Liver (tissue), 8 donors: ENCODE measurements at regions not wholly inside any gene's neighbourhood (a gene's known extent, or its start where the extent isn't known, plus 50 kb on each side); places are given as distances from the start of the nearest gene placed in this dataset.

Experiments used
- DNase-seq: peaks from one replicate; pipeline ENCODE4 v3.0.0-alpha.2; 2017; ENCODE audit warnings: low spot score
- H3K27ac ChIP-seq, 2 donors: one replicate each; pipeline ENCODE4 v1.7.0; 2013; ENCODE audit warnings: inconsistent platforms in 2 of 2, low read length in 2 of 2, control low read depth in 1 of 2, low read depth in 1 of 2, mild to moderate bottlenecking in 1 of 2
- H3K27me3 ChIP-seq, 4 donors: one replicate each; pipeline versions ENCODE4 v1.6.1 to v1.7.0; 2013; ENCODE audit warnings: low read length in 3 of 4, inconsistent platforms in 1 of 4, mild to moderate bottlenecking in 1 of 4, moderate library complexity in 1 of 4; ENCODE audit not compliant: control insufficient read depth in 4 of 4, insufficient read depth in 4 of 4
- H3K36me3 ChIP-seq, 4 donors: one replicate each; pipeline versions ENCODE4 v1.6.1 to v1.7.0; 2013; ENCODE audit warnings: low read length in 3 of 4, mild to moderate bottlenecking in 3 of 4, low read depth in 1 of 4, moderate library complexity in 1 of 4; ENCODE audit not compliant: control insufficient read depth in 4 of 4, insufficient read depth in 3 of 4
- H3K4me1 ChIP-seq, 4 donors: one replicate each; pipeline versions ENCODE4 v1.6.1 to v1.7.0; 2013; ENCODE audit warnings: low read length in 3 of 4, mild to moderate bottlenecking in 3 of 4, moderate library complexity in 1 of 4; ENCODE audit not compliant: control insufficient read depth in 4 of 4, insufficient read depth in 4 of 4
- H3K4me3 ChIP-seq, 3 donors: one replicate each; pipeline versions ENCODE4 v1.6.1 to v1.7.0; 2013; ENCODE audit warnings: low read length in 3 of 3, control low read depth in 1 of 3, low read depth in 1 of 3, mild to moderate bottlenecking in 1 of 3
- H3K9ac ChIP-seq, 2 donors: one replicate each; pipeline ENCODE4 v1.7.0; 2013; ENCODE audit warnings: low read length in 2 of 2, mild to moderate bottlenecking in 2 of 2, moderate library complexity in 2 of 2, control low read depth in 1 of 2, low read depth in 1 of 2
- H3K9me3 ChIP-seq, 4 donors: one replicate each; pipeline versions ENCODE4 v1.6.1 to v1.7.0; 2013; ENCODE audit warnings: low read length in 3 of 4; ENCODE audit not compliant: control insufficient read depth in 4 of 4
- ATF3 ChIP-seq: IDR thresholded peaks from 2 replicates; pipeline ENCODE4 v1.6.1; 2016; ENCODE audit warnings: antibody characterized with exemption
- CTCF ChIP-seq: fragments of 150-350 bp; IDR thresholded peaks from 2 replicates; pipeline ENCODE4 v1.5.1; 2017; ENCODE audit warnings: improper control_type of control experiment, low read depth, low read length; ENCODE audit not compliant: missing input control
- EGR1 ChIP-seq, 2 donors: IDR thresholded peaks; 2 replicates each; pipeline ENCODE4 v1.6.1; 2016 to 2018; ENCODE audit warnings: antibody characterized with exemption in 2 of 2, low read depth in 2 of 2
- FOXA1 ChIP-seq: IDR thresholded peaks from 2 replicates; pipeline ENCODE4 v1.6.1; 2016; ENCODE audit warnings: antibody characterized with exemption
- FOXA2 ChIP-seq: IDR thresholded peaks from 2 replicates; pipeline ENCODE4 v1.6.1; 2016; ENCODE audit warnings: antibody characterized with exemption
- GABPA ChIP-seq, 2 donors: IDR thresholded peaks in 1 of 2; conservative IDR thresholded peaks in 1 of 2; 2 replicates each; pipeline ENCODE4 v1.6.1; 2016; ENCODE audit warnings: antibody characterized with exemption in 2 of 2, mild to moderate bottlenecking in 1 of 2, moderate library complexity in 1 of 2
- HNF4A ChIP-seq, 2 donors: conservative IDR thresholded peaks; 2 replicates each; pipeline ENCODE4 v1.6.1; 2016; ENCODE audit warnings: antibody characterized with exemption in 2 of 2, mild to moderate bottlenecking in 2 of 2
- HNF4G ChIP-seq: IDR thresholded peaks from 2 replicates; pipeline ENCODE4 v1.6.1; 2016; ENCODE audit warnings: antibody characterized with exemption
- JUND ChIP-seq, 2 donors: IDR thresholded peaks; 2 replicates each; pipeline ENCODE4 v1.6.1; 2016; ENCODE audit warnings: antibody characterized with exemption in 2 of 2
- MAX ChIP-seq: IDR thresholded peaks from 2 replicates; pipeline ENCODE4 v1.6.1; 2016; ENCODE audit warnings: antibody characterized with exemption
- NR2F2 ChIP-seq: IDR thresholded peaks from 2 replicates; pipeline ENCODE4 v1.6.1; 2016; ENCODE audit warnings: antibody characterized with exemption
- RAD21 ChIP-seq, 2 donors: IDR thresholded peaks; 2 replicates each; pipeline ENCODE4 v1.6.1; 2016; ENCODE audit warnings: antibody characterized with exemption in 2 of 2, mild to moderate bottlenecking in 2 of 2
- REST ChIP-seq: IDR thresholded peaks from 2 replicates; pipeline ENCODE4 v1.6.1; 2016; ENCODE audit warnings: antibody characterized with exemption, mild to moderate bottlenecking
- RXRA ChIP-seq, 2 donors: IDR thresholded peaks; 2 replicates each; pipeline ENCODE4 v1.6.1; 2017 to 2018; ENCODE audit warnings: antibody characterized with exemption in 2 of 2, mild to moderate bottlenecking in 1 of 2
- SP1 ChIP-seq: IDR thresholded peaks from 2 replicates; pipeline ENCODE4 v1.6.1; 2018; ENCODE audit warnings: antibody characterized with exemption, mild to moderate bottlenecking
- TAF1 ChIP-seq: conservative IDR thresholded peaks from 2 replicates; pipeline ENCODE4 v1.6.1; 2016; ENCODE audit warnings: antibody characterized with exemption, mild to moderate bottlenecking
- YY1 ChIP-seq: IDR thresholded peaks from 2 replicates; pipeline ENCODE4 v1.6.1; 2016; ENCODE audit warnings: antibody characterized with exemption, mild to moderate bottlenecking
- ZBTB33 ChIP-seq: IDR thresholded peaks from 2 replicates; pipeline ENCODE4 v1.6.1; 2016; ENCODE audit warnings: antibody characterized with exemption
- WGBS: extraction: QIAGEN DNeasy Blood & Tissue Kit; methylation state at CpG from one replicate; pipeline ENCODE4 v1.1.7; 2013; 5-methylcytosine and 5-hydroxymethylcytosine counted together
- donor health status: healthy.
- donor health status: healthy.
- donor health status: healthy.
- donor health status: healthy.
- donor health status: healthy.

- 34% methylated on average over 2 of the region's 2 CpGs for WGBS
- Histone ChIP-seq H3K36me3 (no peaks in the 10 kb centered on the region), H3K9ac (no peak overlapping the region), H3K4me3 (no peak overlapping the region), H3K27ac (no peak overlapping the region), H3K9me3 (no peaks in the 10 kb centered on the region), H3K27me3 (no peaks in the 10 kb centered on the region), H3K4me1 (peaks cover 0 to 4% (median 0%) of the 10 kb centered on the region in 4 donors)
- no peak for DNase-seq
- TF ChIP-seq FOXA1 (no peak), ATF3 (no peak), NR2F2 (no peak), JUND (IDR thresholded peaks at IDR 0.05) (no peak), MAX (no peak), EGR1 (IDR thresholded peaks at IDR 0.05; ENCODE audit: low read depth in 2 of 2) (no peak), ZBTB33 (no peak), RXRA (IDR thresholded peaks at IDR 0.05) (no peak), HNF4A (conservative IDR thresholded peaks at IDR 0.05) (no peak), GABPA (IDR thresholded peaks at IDR 0.05 in 1 of 2, conservative IDR thresholded peaks at IDR 0.05 in 1 of 2) (no peak), YY1 (no peak), CTCF (no peak), FOXA2 (no peak), RAD21 (IDR thresholded peaks at IDR 0.05) (no peak), REST (no peak), TAF1 (no peak), SP1 (no peak), HNF4G (no peak)
Observed at GRCh38 chr2:217008794-217009193, 148.9 kb upstream of the TNP1 start.

GRCh38 chr2:217006217-217006616, 146.4 kb upstream of the TNP1 start:
- Histone ChIP-seq H3K4me3 (no peak overlapping the region), H3K36me3 (no peaks in the 10 kb centered on the region), H3K27ac (no peak overlapping the region), H3K9me3 (no peaks in the 10 kb centered on the region), H3K4me1 (peaks cover 0 to 4% (median 0%) of the 10 kb centered on the region in 4 donors), H3K27me3 (no peaks in the 10 kb centered on the region), H3K9ac (no peak overlapping the region)
- DNase-seq: no peak
- TF ChIP-seq NR2F2: no peak
- no peak for TF ChIP-seq CTCF
- no peak for TF ChIP-seq ZBTB33
- TF ChIP-seq RAD21 (IDR thresholded peaks at IDR 0.05): no peak
- TF ChIP-seq MAX: no peak
- TF ChIP-seq YY1: no peak
- no peak for TF ChIP-seq FOXA1
- no peak for TF ChIP-seq JUND (IDR thresholded peaks at IDR 0.05)
- TF ChIP-seq FOXA2: no peak
- 85% methylated on average over 3 of the region's 3 CpGs for WGBS
